Natural killer cell (primary cell): ENCODE measurements at regions not wholly inside any gene's neighbourhood (a gene's known extent, or its start where the extent isn't known, plus 50 kb on each side); places are given as distances from the start of the nearest gene placed in this dataset.
"Not testable (repeated sequence)": the region's sequence is repeated elsewhere in the genome, so short reads cannot be mapped to it uniquely, and the experiment has no call there.

Experiments used
- ATAC-seq, 3 donors: fragments of 150-1000 bp in 2 of 3; fragments of 200-7000 bp in 1 of 3; cut with Tn5 transposase; 1 replicate in 1 of 3; 2 replicates in 2 of 3; pipeline ENCODE4 v1.10.0; 2021; ENCODE audit warnings: mild to moderate bottlenecking in 2 of 3, moderate library complexity in 2 of 3
- DNase-seq, 2 donors: peaks; one replicate each; pipeline versions ENCODE4 v3.0.0 to v3.0.0-alpha.2; 2013 to 2021; ENCODE audit warnings: mixed read lengths in 1 of 2
- H3K27ac ChIP-seq: one replicate; pipeline ENCODE4 v1.5.1; 2013; ENCODE audit warnings: mild to moderate bottlenecking, low read length
- H3K27me3 ChIP-seq: one replicate; pipeline ENCODE4 v1.6.1; 2013; ENCODE audit warnings: low read length; ENCODE audit not compliant: control insufficient read depth, insufficient read depth
- H3K36me3 ChIP-seq: one replicate; pipeline ENCODE4 v1.6.1; 2013; ENCODE audit warnings: low read length; ENCODE audit not compliant: control insufficient read depth, insufficient read depth
- H3K4me1 ChIP-seq: one replicate; pipeline ENCODE4 v1.6.1; 2013; ENCODE audit warnings: low read length; ENCODE audit not compliant: control insufficient read depth, insufficient read depth
- H3K4me3 ChIP-seq: one replicate; pipeline ENCODE4 v1.5.1; 2013; ENCODE audit warnings: low read length
- H3K9me3 ChIP-seq: one replicate; pipeline ENCODE4 v1.6.1; 2013; ENCODE audit warnings: low read length; ENCODE audit not compliant: control insufficient read depth, insufficient read depth
- H3K27ac Mint-ChIP-seq, 2 donors: one replicate each; pipeline ENCODE4 v1.8.0; 2022; ENCODE audit warnings: mild to moderate bottlenecking in 2 of 2, mixed read lengths in 2 of 2, moderate library complexity in 1 of 2
- H3K27me3 Mint-ChIP-seq, 2 donors: one replicate each; pipeline ENCODE4 v1.8.0; 2022; ENCODE audit warnings: low read depth in 2 of 2, mixed read lengths in 2 of 2
- H3K36me3 Mint-ChIP-seq: one replicate; pipeline ENCODE4 v1.8.0; 2022; ENCODE audit warnings: mixed read lengths
- H3K4me1 Mint-ChIP-seq, 2 donors: one replicate each; pipeline ENCODE4 v1.8.0; 2022; ENCODE audit warnings: mixed read lengths in 2 of 2
- H3K4me3 Mint-ChIP-seq: one replicate; pipeline ENCODE4 v1.8.0; 2022; ENCODE audit warnings: mild to moderate bottlenecking, moderate library complexity, mixed read lengths
- H3K9me3 Mint-ChIP-seq, 2 donors: one replicate each; pipeline ENCODE4 v1.8.0; 2022; ENCODE audit warnings: mixed read lengths in 2 of 2
- WGBS: methylation state at CpG from one replicate; pipeline ENCODE4 v1.1.7; 2013; ENCODE audit warnings: missing lambda C conversion rate; ENCODE audit not compliant: insufficient coverage; 5-methylcytosine and 5-hydroxymethylcytosine counted together
- intact Hi-C: fragments of 100-400 bp; cut with micrococcal nuclease; formaldehyde crosslinking; loops from one replicate; pipeline ENCODE4 v1.14.2; 2022
- TF ChIP-seq, protein P1 (sequence below): fragments of 200-600 bp; IDR thresholded peaks from one replicate; pipeline ENCODE4 v1.8.0; 2022; ENCODE audit warnings: antibody characterized with exemption

DNA sequence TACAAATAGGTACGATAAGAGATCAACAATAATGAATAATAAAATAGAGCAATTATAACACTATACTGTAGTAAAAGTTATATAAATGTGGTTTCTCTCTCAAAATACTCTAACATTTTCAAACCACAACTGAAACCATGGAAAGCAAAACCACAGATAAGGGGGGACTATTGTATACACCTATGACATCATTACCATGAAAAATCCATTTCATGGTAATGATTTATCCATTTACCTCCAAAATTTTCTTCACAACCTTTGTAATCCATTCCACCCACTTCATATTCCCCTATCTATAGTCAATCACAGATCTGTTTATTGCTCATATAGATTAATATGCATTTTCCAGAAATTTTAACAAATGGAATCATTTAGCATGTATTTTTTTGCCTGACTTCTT is 163.9 kb upstream of the G2E3 start:
- WGBS: no CpG with 5 or more reads among the region's 1 CpG
- Histone ChIP-seq H3K27ac (no peak overlapping the region), H3K36me3 (no peaks in the 10 kb centered on the region), H3K4me1 (no peaks in the 10 kb centered on the region), H3K27me3 (no peaks in the 10 kb centered on the region), H3K9me3 (no peaks in the 10 kb centered on the region), H3K4me3 (no peak overlapping the region)
- intact Hi-C loops: no loop called here
- Mint-ChIP-seq H3K9me3 (peaks cover 0 to 2% of the 10 kb centered on the region in 2 donors), H3K36me3 (no peaks in the 10 kb centered on the region), H3K27ac (no peak overlapping the region), H3K4me3 (no peak overlapping the region), H3K27me3 (no peaks in the 10 kb centered on the region), H3K4me1 (no peaks in the 10 kb centered on the region)
- TF ChIP-seq, protein P1, sequence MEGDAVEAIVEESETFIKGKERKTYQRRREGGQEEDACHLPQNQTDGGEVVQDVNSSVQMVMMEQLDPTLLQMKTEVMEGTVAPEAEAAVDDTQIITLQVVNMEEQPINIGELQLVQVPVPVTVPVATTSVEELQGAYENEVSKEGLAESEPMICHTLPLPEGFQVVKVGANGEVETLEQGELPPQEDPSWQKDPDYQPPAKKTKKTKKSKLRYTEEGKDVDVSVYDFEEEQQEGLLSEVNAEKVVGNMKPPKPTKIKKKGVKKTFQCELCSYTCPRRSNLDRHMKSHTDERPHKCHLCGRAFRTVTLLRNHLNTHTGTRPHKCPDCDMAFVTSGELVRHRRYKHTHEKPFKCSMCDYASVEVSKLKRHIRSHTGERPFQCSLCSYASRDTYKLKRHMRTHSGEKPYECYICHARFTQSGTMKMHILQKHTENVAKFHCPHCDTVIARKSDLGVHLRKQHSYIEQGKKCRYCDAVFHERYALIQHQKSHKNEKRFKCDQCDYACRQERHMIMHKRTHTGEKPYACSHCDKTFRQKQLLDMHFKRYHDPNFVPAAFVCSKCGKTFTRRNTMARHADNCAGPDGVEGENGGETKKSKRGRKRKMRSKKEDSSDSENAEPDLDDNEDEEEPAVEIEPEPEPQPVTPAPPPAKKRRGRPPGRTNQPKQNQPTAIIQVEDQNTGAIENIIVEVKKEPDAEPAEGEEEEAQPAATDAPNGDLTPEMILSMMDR: no peak
- DNase-seq (no peak), ATAC-seq (no peak)

DNA sequence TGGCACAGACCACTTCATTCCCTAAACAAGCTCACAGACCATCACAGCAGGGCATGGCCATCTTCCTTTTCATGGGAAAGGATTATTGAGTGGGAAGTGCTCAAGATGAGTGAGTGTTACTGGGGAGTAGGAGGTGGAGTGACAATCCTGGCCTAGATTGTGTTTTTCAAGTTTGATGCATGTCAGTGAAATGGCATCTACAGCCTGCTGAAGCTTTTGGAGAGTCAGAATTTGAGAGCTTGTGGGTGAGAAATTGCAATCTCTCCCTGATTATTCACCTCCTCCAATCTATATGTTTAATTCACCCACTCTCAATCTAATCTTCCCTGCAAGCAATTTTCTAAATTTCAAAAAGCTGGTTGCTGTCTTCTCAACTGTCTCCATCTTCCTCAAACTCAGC is 156.1 kb upstream of the G2E3 start:
- H3K4me3 Mint-ChIP-seq: no peak overlapping the region
- Histone ChIP-seq H3K36me3 (no peaks in the 10 kb centered on the region), H3K4me3 (no peak overlapping the region), H3K4me1 (no peaks in the 10 kb centered on the region), H3K9me3 (no peaks in the 10 kb centered on the region), H3K27me3 (no peaks in the 10 kb centered on the region), H3K27ac (no peak overlapping the region)
- TF ChIP-seq, protein P1: no peak
- H3K27ac Mint-ChIP-seq: no peak overlapping the region
- H3K36me3 Mint-ChIP-seq: no peaks in the 10 kb centered on the region
- H3K9me3 Mint-ChIP-seq: peaks cover 4 to 8% of the 10 kb centered on the region in 2 donors
- intact Hi-C loops: no loop called here
- no peaks in the 10 kb centered on the region for H3K4me1 Mint-ChIP-seq
- ATAC-seq (no peak), DNase-seq (no peak)
- no peaks in the 10 kb centered on the region for H3K27me3 Mint-ChIP-seq

DNA sequence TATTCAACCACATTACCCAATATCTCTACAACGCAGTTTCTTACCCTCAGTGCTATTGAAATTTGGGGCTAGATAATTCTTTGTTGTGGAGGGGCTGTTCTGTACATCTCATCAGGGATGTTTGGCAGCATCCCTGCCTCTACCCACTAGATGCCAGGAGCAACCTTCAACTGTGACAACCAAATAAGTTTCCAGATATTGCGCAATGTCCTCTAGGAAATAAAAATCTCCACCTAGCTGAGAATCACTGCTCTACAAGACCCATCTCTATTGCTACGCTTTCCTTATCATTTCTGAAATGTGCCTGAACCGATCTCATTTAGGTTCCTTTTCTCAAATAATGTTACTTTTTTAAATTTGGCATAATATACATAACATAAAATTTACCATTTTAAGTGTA is 155.2 kb upstream of the G2E3 start:
- ATAC-seq: no peak
- TF ChIP-seq, protein P1: no peak
- no peaks in the 10 kb centered on the region for H3K4me1 Mint-ChIP-seq
- Histone ChIP-seq H3K36me3 (no peaks in the 10 kb centered on the region), H3K27me3 (no peaks in the 10 kb centered on the region), H3K9me3 (no peaks in the 10 kb centered on the region), H3K4me1 (no peaks in the 10 kb centered on the region), H3K4me3 (no peak overlapping the region), H3K27ac (no peak overlapping the region)
- peaks cover 4 to 8% of the 10 kb centered on the region in 2 donors for H3K9me3 Mint-ChIP-seq
- no peaks in the 10 kb centered on the region for H3K27me3 Mint-ChIP-seq
- no peak overlapping the region for H3K4me3 Mint-ChIP-seq
- intact Hi-C loops: no loop called here
- DNase-seq: no peak
- H3K36me3 Mint-ChIP-seq: no peaks in the 10 kb centered on the region
- 86% methylated on average over 3 of the region's 4 CpGs for WGBS
- H3K27ac Mint-ChIP-seq: no peak overlapping the region

DNA sequence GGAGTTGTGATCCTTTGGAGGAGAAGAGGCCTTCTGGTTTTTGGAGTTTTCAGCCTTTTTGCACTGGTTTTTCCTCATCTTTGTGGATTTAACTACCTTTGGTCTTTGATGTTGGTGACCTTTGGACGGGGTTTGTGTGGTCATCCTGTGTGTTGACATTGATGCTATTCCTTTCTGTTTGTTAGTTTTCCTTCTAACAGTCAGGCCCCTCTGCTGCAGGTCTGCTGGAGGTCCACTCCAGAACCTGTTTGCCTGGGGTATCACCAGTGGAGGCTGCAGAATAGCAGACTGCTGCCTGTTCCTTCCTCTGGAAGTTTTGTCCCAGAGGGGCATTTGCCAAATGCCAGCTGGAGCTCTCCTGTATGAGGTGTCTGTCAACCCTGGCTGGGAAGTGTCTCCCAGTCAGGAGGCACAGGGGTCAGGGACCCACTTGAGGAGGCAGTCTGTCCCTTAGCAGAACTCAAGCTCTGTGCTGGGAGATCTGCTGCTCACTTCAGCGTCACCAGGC is 149.4 kb upstream of the G2E3 start:
- H3K27me3 Mint-ChIP-seq, H3K27me3 ChIP-seq, H3K4me1 ChIP-seq, H3K36me3 ChIP-seq, H3K4me3 ChIP-seq, DNase-seq, H3K9me3 ChIP-seq, H3K9me3 Mint-ChIP-seq, H3K27ac ChIP-seq, ATAC-seq, H3K27ac Mint-ChIP-seq, H3K36me3 Mint-ChIP-seq, H3K4me1 Mint-ChIP-seq, H3K4me3 Mint-ChIP-seq, intact Hi-C loops: not testable (repeated sequence)
- WGBS: 90% methylated on average over 2 of the region's 2 CpGs
